Skeletal muscle satellite cell (primary cell): ENCODE measurements at regions not wholly inside any gene's neighbourhood (a gene's known extent, or its start where the extent isn't known, plus 50 kb on each side); places are given as distances from the start of the nearest gene placed in this dataset. TPM values are rescaled to one million over a fixed set of nuclear protein-coding genes. Genes with fewer than 3 reads are reported as not detected.

Experiments used
- H3K27me3 ChIP-seq: 2 replicates; pipeline ENCODE4 v1.7.0; 2013; ENCODE audit warnings: low read length; ENCODE audit not compliant: control insufficient read depth, insufficient read depth
- H3K36me3 ChIP-seq: 2 replicates; pipeline ENCODE4 v1.7.0; 2013; ENCODE audit warnings: mild to moderate bottlenecking, control low read depth, low read length; ENCODE audit not compliant: insufficient read depth
- H3K4me1 ChIP-seq: 2 replicates; pipeline ENCODE4 v1.7.0; 2013; ENCODE audit warnings: low read length; ENCODE audit not compliant: control insufficient read depth, insufficient read depth
- H3K4me2 ChIP-seq: 2 replicates; pipeline ENCODE4 v1.7.0; 2013; ENCODE audit warnings: mild to moderate bottlenecking, low read length
- H3K4me3 ChIP-seq: 2 replicates; pipeline ENCODE4 v1.7.0; 2013; ENCODE audit warnings: low read length
- H3K9ac ChIP-seq: 2 replicates; pipeline ENCODE4 v1.7.0; 2013; ENCODE audit warnings: mild to moderate bottlenecking, low read depth, low read length, moderate library complexity
- H3K9me3 ChIP-seq: replicated peaks from 2 replicates; pipeline ENCODE4 v1.7.0; 2013; ENCODE audit warnings: mild to moderate bottlenecking, control low read depth, low read length
- small RNA-seq: library from RNA; depleted of rRNA; stranded (forward); fragments of <200 nt; gene quantifications from one replicate; pipeline ENCODE3, GENCODE V24; 2012

DNA sequence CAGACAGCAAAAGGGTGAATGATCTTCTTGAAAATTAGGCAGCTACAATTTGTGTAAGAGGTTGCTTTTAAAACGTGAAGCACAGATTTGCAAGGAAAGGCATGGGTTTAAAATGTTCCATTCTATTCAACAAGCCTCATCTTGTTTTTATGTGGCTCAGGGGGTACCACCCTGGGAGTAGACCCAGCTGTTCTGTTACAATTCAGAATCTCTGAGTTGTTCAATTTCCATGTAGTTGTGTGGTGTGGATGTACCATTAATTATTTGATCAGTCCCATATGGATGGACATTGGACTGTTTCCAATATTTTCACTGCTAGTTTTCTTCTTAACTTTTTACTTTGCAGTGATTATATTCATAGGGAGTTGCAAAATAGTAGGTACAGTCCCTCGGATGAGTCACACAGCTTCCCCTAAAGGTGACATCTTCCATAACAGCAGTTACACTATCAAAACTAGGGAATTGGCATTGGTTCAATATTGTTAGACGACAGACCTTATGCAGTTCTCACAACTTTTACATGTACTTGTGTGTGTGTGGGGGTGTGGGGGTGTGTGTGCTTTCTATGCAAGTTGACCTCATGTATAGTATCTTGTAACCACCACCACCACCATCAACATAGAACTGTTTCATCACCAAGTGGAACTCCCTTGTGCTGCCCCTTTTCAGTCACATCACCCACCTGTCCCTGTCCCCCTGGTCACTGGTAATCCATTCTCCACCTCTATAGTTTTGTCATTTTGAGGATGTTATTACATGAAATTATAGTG lies 59.0 kb upstream of the CAPRIN2 start:
- H3K36me3 ChIP-seq = no peaks in the 10 kb centered on the region
- H3K9ac ChIP-seq = no peak overlapping the region
- no peak overlapping the region for H3K4me3 ChIP-seq
- H3K9me3 ChIP-seq = no peaks in the 10 kb centered on the region
- H3K4me2 ChIP-seq = no peak overlapping the region
- no peaks in the 10 kb centered on the region for H3K27me3 ChIP-seq
- H3K4me1 ChIP-seq = no peaks in the 10 kb centered on the region

- Histone ChIP-seq H3K9ac (no peak overlapping the region), H3K9me3 (no peaks in the 10 kb centered on the region), H3K36me3 (no peaks in the 10 kb centered on the region), H3K27me3 (no peaks in the 10 kb centered on the region), H3K4me3 (no peak overlapping the region), H3K4me2 (peak overlapping the region; percentile 53), H3K4me1 (peaks cover 4% of the 10 kb centered on the region)
Observed at GRCh38 chr12:30811966-30812365, 57.2 kb upstream of the CAPRIN2 start.

DNA sequence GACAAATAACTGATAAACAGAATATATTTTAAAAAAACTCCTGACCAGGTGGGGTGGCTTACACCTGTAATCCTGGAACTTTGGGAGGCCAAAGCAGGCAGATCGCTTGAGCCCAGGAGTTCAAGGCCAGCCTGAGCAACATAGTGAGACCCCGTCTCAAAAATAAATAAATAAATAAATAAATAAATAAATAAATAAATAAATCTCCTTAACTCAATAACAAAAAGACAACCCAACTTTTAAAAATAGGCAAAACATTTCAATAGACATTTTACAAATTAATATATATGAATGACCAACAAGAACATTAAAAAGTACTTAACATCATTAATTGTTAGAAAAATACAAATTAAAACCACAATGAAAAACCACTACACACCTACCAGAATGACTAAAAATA lies 56.2 kb upstream of the CAPRIN2 start:
- no peaks in the 10 kb centered on the region for H3K27me3 ChIP-seq

DNA sequence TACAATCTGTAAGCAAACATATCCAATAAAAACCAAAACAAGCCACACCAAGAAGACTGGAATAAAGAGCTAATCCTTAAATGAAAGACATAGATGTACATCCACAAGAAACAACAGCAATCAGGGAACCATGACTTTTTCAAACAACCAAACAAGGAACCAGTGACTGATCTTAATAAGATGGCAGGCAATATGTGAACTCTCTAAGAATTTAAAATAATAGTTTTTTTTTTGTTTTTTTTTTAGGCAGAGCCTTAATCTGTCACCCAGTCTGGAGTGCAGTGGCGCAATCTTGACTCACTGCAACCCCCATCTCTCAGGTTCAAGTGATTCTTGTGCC lies 52.9 kb upstream of the CAPRIN2 start:
- Histone ChIP-seq H3K4me1 (peaks cover 4% of the 10 kb centered on the region), H3K9me3 (no peaks in the 10 kb centered on the region), H3K36me3 (no peaks in the 10 kb centered on the region), H3K27me3 (no peaks in the 10 kb centered on the region), H3K9ac (no peak overlapping the region), H3K4me2 (no peak overlapping the region), H3K4me3 (no peak overlapping the region)

More for the DNA sequence above, 56.2 kb upstream of the CAPRIN2 start:
- no peak overlapping the region for H3K4me2 ChIP-seq
- peaks cover 4% of the 10 kb centered on the region for H3K4me1 ChIP-seq
- H3K9me3 ChIP-seq = no peaks in the 10 kb centered on the region
- no peak overlapping the region for H3K4me3 ChIP-seq
- H3K36me3 ChIP-seq = no peaks in the 10 kb centered on the region
- H3K9ac ChIP-seq = no peak overlapping the region

GRCh38 chr12:30806989-30807694 lies 52.4 kb upstream of the CAPRIN2 start:
- Histone ChIP-seq H3K9ac (no peak overlapping the region), H3K4me1 (peaks cover 4% of the 10 kb centered on the region), H3K4me2 (no peak overlapping the region), H3K27me3 (no peaks in the 10 kb centered on the region), H3K4me3 (no peak overlapping the region), H3K36me3 (no peaks in the 10 kb centered on the region), H3K9me3 (no peaks in the 10 kb centered on the region)

- H3K9ac ChIP-seq = no peak overlapping the region
- H3K9me3 ChIP-seq = no peaks in the 10 kb centered on the region
- H3K4me1 ChIP-seq = peaks cover 4% of the 10 kb centered on the region
- peaks cover 7% of the 10 kb centered on the region for H3K36me3 ChIP-seq
- no peak overlapping the region for H3K4me2 ChIP-seq
- H3K4me3 ChIP-seq = no peak overlapping the region
- no peaks in the 10 kb centered on the region for H3K27me3 ChIP-seq
Observed at GRCh38 chr12:30805959-30806358, 51.2 kb upstream of the CAPRIN2 start.

Small RNA genes lying in the stretch of these regions (small RNA-seq; reads per million reads assigned to genes)
- not detected for gene PPIAP44
